KMS-11 (cell line): ENCODE measurements at regions not wholly inside any gene's neighbourhood (a gene's known extent, or its start where the extent isn't known, plus 50 kb on each side); places are given as distances from the start of the nearest gene placed in this dataset.

Source experiments
- H2AFZ ChIP-seq: fragments of 200-600 bp; sonication (generic); 2 replicates; pipeline ENCODE4 v1.6.1; 2016; ENCODE audit warnings: antibody characterized with exemption, mixed run types, low read depth
- H3K27ac ChIP-seq: fragments of 200-600 bp; sonication (generic); 2 replicates; pipeline ENCODE4 v1.6.1; 2016; ENCODE audit warnings: mild to moderate bottlenecking, mixed run types
- H3K27me3 ChIP-seq: fragments of 200-600 bp; sonication (generic); 2 replicates; pipeline ENCODE4 v1.6.1; 2017; ENCODE audit warnings: mild to moderate bottlenecking, low read depth, mixed run types, moderate library complexity; ENCODE audit not compliant: insufficient read depth
- H3K36me3 ChIP-seq: fragments of 200-600 bp; sonication (generic); 2 replicates; pipeline ENCODE4 v1.6.1; 2017; ENCODE audit warnings: mild to moderate bottlenecking, mixed run types; ENCODE audit not compliant: insufficient read depth
- H3K4me1 ChIP-seq: fragments of 200-600 bp; sonication (generic); 2 replicates; pipeline ENCODE4 v1.6.1; 2016; ENCODE audit warnings: mild to moderate bottlenecking, low read depth, mixed run types; ENCODE audit not compliant: poor library complexity, severe bottlenecking
- H3K4me2 ChIP-seq: fragments of 200-600 bp; sonication (generic); 2 replicates; pipeline ENCODE4 v1.7.0; 2016; ENCODE audit warnings: mild to moderate bottlenecking, mixed run types
- H3K4me3 ChIP-seq: fragments of 200-600 bp; sonication (generic); IDR thresholded peaks from 2 replicates; pipeline ENCODE4 v1.6.1; 2017; ENCODE audit warnings: low read depth, low read length, mixed read lengths; ENCODE audit not compliant: insufficient read depth
- H3K79me2 ChIP-seq: fragments of 200-600 bp; sonication (generic); 2 replicates; pipeline ENCODE4 v1.6.1; 2016; ENCODE audit warnings: low read depth, mixed run types; ENCODE audit not compliant: insufficient read depth
- H3K9ac ChIP-seq: fragments of 200-600 bp; sonication (generic); 2 replicates; pipeline ENCODE4 v1.6.1; 2016; ENCODE audit warnings: mild to moderate bottlenecking, mixed run types
- H4K20me1 ChIP-seq: fragments of 200-600 bp; sonication (generic); 2 replicates; pipeline ENCODE4 v1.6.1; 2016; ENCODE audit warnings: mild to moderate bottlenecking, mixed run types; ENCODE audit not compliant: insufficient read depth
- CTCF ChIP-seq: fragments of 200-600 bp; sonication (generic); conservative IDR thresholded peaks from 2 replicates; pipeline ENCODE4 v1.6.1; 2017; ENCODE audit warnings: low read depth, mild to moderate bottlenecking, antibody characterized with exemption, low read length, moderate library complexity, mixed read lengths

- Histone ChIP-seq H3K79me2 (no peaks in the 10 kb centered on the region), H3K9ac (no peak overlapping the region), H2AFZ (no peak overlapping the region), H4K20me1 (no peaks in the 10 kb centered on the region), H3K27me3 (no peaks in the 10 kb centered on the region), H3K4me2 (no peak overlapping the region), H3K36me3 (no peaks in the 10 kb centered on the region; the same call in 1 of the 2 replicates), H3K27ac (no peak overlapping the region), H3K4me1 (no peaks in the 10 kb centered on the region), H3K4me3 (no peak overlapping the region)
- TF ChIP-seq CTCF = no peak
Observed at GRCh38 chr3:155001289-155002010, 78.7 kb upstream of the MME start.

GRCh38 chr3:154992655-154993054 is 87.5 kb upstream of the MME start:
- H2AFZ ChIP-seq = no peak overlapping the region
- no peak overlapping the region for H3K4me3 ChIP-seq
- no peak overlapping the region for H3K4me2 ChIP-seq
- no peak overlapping the region for H3K27ac ChIP-seq
- no peaks in the 10 kb centered on the region for H3K36me3 ChIP-seq
- no peaks in the 10 kb centered on the region for H3K4me1 ChIP-seq
- H4K20me1 ChIP-seq = no peaks in the 10 kb centered on the region
- no peaks in the 10 kb centered on the region for H3K27me3 ChIP-seq
- no peak for TF ChIP-seq CTCF
- H3K79me2 ChIP-seq = no peaks in the 10 kb centered on the region
- no peak overlapping the region for H3K9ac ChIP-seq

GRCh38 chr3:154990543-154990942 is 89.6 kb upstream of the MME start:
- no peak overlapping the region for H2AFZ ChIP-seq
- H4K20me1 ChIP-seq = no peaks in the 10 kb centered on the region
- no peak overlapping the region for H3K9ac ChIP-seq
- H3K36me3 ChIP-seq = no peaks in the 10 kb centered on the region
- H3K4me2 ChIP-seq = no peak overlapping the region
- TF ChIP-seq CTCF = no peak
- H3K27ac ChIP-seq = no peak overlapping the region
- H3K4me1 ChIP-seq = no peaks in the 10 kb centered on the region
- H3K27me3 ChIP-seq = no peaks in the 10 kb centered on the region
- no peaks in the 10 kb centered on the region for H3K79me2 ChIP-seq
- H3K4me3 ChIP-seq = no peak overlapping the region

GRCh38 chr3:154987846-154988245 is 92.3 kb upstream of the MME start:
- Histone ChIP-seq H3K4me3 (no peak overlapping the region), H3K9ac (no peak overlapping the region), H3K27me3 (no peaks in the 10 kb centered on the region), H3K4me1 (no peaks in the 10 kb centered on the region), H3K79me2 (no peaks in the 10 kb centered on the region), H4K20me1 (no peaks in the 10 kb centered on the region), H3K36me3 (no peaks in the 10 kb centered on the region), H3K27ac (no peak overlapping the region), H3K4me2 (no peak overlapping the region), H2AFZ (no peak overlapping the region)
- no peak for TF ChIP-seq CTCF
